Limb (tissue), 2 donors: ENCODE measurements at regions not wholly inside any gene's neighbourhood (a gene's known extent, or its start where the extent isn't known, plus 50 kb on each side); places are given as distances from the start of the nearest gene placed in this dataset.
A peak's percentile ranks its signal among the peaks of the same experiment; 100 is the strongest.

ENCODE experiments used
- DNase-seq, 2 donors: peaks; one replicate each; pipeline ENCODE4 v3.0.0-alpha.2; 2016; ENCODE audit errors: extremely low spot score in 2 of 2

DNA sequence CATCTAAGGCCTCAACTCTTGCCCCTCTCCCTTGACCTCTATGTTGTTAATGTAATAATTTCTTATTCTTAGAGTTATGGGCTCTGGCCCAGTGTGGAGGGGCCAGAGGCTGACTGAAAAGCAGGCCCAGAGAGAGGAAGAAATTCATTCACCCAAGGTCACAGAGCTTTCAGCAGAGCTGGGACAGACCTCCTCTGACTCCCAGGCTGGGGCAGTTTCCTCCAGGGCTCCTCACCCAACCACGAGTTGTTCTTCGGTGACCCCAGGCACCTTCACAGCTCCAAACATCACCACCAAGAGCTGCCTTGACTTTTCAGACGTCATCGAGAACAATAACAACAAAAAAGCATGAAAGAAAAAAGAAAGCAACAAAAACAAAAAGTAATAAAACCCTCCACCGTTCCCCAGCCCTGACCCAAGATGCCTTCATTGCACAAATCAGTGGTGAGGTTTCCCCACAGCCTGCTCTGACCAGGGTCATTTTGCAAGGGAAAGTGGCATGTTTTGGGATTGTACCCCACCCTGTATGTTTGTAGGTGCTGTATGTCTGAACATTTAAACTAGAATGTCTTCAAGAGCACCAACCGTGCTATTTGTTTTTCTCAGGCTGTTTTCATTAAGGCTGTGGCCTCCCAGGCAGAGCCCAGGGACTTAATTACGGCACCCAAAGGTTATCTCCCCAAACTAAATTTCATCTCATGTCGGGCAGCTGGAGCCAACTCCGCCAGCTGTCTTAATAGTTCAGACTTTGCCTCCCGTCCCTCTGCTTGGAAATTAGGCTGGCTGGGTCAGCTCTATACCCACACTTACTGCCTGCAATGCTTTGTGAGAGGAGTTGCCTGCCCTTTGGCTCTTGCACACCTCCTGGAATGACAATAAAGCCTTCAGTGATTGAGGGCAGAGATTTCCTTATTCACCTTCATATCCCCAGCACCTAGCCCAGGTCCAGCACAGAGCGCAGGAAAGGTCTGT lies 173.8 kb downstream of the RPLP1 start:
- no peak for DNase-seq

DNA sequence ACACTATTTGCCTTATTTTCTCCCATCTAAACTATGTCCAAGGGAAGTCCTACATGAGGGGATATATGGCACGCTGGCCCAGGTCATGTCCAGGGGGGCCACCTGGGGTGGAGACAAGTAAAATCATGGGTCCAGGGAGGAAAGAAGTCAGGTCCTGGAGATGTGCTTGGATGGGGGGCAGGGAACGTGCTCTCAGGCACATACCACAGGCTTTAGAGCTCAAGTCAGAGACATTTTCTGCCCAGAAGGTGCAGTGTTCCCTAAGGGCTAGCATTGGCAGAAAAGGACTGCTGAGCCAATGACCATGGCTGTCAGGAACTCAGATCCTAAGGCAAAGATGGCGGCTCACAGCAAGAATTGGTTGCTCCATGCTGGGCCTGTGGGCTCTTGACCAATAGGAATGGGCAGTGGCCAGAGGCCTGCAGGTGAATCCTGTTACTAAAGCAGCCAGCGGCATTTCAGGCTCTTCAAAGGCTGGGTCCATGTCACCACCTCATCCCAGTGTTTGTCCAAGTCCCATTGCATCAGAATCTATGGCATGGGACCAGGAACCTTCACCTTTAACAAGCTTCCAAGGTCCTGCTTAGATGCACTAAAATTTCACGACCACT lies 175.0 kb downstream of the RPLP1 start:
- no peak for DNase-seq

DNA sequence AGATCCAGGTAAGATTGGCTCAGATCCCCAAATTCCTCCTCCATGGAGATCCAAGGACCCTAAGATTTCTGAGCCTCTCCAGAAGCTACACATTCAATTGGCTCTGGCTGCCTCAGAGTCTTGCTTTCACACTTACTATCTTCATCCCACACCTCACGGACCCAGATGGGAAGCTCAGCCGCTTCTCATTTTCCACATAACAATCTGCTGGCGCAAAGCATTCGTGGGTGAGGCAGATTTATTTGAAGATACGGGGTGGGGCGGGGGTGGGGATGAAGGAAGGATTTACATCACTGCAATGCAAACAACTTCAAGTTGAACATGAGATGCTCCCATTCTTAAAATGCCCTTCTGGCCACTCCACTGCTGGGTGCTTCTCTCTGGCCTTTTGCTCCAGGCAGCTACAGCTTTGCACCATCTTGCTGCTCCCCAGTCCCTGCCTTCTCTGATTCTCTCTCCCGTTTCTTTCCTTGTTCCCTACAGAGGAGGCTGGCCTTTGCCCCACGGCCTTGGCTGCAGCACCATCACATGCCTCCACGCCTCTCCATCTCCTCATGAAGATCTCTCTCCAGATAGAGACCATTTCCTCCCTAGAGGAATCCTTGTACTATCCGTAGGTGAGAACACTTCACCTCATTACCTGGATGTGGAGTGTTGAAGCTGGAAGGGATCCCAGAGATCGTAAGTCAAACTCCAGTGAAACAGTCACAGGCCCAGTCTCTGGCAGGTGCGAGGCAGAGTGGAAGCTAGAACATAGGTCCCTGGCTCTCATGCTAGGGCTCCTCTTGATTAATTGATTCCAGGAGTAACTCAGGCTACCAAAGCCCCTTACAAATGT lies 175.9 kb downstream of the RPLP1 start:
- DNase-seq: no peak

DNA sequence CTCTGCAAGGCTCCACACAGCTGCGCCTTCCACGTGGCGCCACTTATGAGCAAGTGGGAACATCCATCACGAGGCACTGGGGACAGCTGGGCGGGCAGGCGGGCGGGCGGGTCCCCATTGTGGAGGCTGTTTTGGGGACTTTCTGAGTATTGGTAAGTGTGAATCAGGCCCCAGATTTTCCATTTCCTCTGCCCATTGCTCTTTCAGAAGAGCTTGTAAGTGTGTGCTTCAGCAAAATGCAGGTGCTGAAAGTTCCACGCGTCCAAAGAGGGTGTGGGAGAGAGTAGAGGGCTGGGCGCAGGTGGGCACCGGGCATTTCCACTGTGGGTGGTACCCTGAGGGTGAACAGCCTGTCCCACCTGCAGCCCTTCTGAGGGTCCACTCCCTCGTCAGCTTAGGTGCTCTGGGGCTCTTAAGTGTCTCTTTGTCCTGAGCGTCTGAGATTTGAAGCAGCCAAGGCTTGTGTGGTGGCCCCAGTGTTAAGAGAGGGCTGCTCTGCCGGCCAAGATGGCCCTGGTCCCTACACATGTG lies 177.1 kb downstream of the RPLP1 start:
- no peak for DNase-seq

DNA sequence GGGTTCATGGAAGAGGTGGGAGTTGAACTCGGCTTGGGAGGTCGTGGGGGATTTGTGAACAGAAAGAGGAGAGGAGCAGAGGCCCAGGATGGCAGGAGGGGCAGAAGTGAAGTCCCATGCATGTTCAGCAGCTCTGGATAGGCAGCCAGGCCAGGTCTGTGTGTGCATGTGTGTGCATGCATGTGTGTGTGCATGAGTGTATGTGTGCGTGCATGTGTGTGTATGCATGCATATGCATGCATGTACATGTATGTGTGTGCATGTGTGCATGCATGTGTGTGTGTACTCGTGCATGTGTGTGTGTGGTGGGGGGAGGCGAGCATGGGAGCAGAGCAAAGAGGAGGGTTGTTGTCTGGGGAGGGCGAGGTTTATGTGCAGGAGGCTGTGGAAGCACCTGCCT lies 178.4 kb downstream of the RPLP1 start:
- no peak for DNase-seq

DNA sequence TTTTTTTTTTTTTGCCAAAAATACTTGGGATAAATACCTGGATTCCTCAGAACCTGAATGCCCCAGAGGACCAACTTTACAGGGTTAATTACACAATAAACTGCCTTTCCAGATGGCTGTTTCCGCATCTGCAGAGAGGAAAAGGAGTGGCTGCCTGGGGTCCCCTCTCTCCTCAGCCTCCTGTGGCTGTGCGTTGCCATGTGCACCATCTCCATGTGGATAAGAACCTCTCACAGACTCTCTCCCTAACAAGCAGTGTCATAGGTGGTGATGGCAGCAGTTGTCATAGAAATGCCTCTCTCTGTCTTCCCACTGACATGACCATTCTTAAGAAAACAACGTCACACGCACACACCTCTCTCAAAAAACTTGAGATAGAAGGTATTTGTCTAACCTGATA lies 179.4 kb downstream of the RPLP1 start:
- no peak for DNase-seq

DNA sequence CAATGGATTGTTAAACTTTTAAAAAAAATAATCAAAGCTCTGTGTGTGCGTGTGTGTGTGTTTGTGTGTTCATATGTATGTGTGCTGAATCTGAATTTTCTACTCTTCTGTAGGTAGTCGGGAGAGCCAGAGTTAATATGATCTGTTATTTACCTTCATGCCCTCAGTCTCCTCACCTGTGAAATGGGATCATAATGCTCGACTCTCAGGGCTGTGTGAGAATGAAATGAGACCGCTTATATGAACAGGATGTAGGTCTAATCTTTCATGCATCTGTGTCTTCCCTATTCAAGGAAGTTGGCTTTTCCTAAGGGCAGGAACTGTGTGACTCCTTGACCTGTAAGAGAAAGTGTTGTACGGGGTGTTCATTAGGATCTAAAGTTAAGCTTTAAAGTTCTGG lies 182.2 kb downstream of the RPLP1 start:
- DNase-seq: no peak

DNA sequence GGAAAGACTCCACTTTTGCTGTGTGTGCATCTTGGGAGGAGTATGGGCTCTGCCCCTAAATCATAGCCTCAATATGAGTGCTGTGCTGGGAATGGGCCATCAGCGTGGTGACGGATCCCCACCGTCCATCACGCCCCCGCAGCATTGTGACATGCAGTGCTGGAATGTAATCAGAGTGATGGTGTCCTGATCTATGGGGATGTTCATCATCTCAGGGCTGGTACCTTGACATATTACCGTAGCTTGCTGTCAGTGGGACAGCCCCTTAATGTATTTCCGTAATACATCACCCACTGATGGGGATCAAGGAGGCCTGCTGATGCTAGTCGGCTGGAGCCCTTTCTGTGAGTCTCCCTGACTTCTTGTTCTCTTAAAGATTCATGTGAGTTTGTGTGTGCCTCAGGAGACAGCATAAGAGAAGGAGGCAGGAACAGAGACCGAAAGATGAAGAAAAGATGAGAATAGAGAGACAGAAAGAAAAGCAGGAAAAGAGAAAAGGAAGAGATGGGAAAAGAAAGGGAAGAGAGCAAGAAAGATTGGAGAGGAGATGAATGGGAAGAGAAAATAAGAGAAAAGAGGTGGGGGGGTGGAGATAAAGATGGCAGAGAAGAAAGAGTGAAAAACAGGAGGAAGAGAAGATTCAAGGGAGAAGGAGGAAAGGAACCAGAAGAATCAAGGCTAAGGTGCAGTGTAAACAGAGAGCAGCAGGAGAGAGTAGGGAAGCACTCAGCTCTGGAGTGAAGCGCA lies 183.7 kb downstream of the RPLP1 start:
- DNase-seq: peak in 1 of 2 donors; percentile 7

DNA sequence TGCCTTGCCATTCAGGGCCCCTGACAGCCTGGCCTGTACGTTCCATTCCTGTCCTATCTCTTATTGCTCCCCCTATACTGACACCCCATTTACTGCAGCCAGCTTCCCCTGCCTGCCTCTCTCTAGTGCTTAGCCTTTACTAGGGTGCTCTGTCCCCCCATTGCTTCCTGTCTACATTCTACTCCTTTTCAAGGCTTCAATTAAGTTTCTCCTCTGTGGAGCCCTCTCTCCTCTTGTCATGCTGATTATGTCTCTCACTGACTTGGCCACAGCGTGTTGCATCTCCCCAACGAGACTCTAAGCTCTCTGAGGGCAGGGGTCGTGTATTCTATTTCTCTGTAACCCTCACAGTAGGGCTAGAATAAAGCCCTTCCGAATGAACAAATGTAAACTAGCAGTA lies 185.2 kb downstream of the RPLP1 start:
- no peak for DNase-seq

DNA sequence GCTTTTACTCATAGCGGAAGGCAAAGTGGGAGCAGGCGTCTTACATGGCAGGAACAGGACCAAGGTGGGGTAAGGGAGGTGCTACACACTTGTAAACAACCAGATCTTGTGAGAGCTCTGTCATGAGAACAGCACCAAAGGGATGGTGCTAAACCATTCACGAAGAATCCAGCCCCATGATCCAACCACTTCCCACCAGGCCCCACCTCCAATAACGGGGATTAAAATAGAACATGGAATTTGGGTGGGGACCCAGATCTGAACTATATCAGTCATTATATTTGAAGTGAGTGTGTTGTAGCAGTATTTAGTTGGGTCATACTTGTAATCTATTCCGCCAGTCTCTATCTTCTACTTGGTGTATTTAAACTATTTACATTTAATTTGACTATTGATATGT lies 190.9 kb downstream of the RPLP1 start:
- no peak for DNase-seq

DNA sequence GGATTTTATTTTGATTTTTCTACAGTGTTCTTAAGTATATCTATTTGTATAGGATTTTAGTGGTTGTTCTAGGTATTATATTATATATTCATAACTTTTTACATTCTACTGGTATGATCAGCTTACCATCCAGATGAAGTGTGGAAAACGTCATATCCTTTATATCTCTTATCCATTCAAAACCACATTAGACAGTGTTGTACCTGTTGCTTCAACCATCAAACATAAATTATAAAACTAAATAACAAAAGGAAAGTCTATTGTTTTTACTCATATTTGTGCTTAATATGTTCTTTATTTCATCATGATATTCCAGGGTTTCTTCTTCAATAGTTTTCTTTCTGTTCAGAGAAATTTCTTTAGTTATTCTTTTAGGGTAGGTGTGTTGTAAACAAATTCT lies 191.4 kb downstream of the RPLP1 start:
- DNase-seq: no peak

DNA sequence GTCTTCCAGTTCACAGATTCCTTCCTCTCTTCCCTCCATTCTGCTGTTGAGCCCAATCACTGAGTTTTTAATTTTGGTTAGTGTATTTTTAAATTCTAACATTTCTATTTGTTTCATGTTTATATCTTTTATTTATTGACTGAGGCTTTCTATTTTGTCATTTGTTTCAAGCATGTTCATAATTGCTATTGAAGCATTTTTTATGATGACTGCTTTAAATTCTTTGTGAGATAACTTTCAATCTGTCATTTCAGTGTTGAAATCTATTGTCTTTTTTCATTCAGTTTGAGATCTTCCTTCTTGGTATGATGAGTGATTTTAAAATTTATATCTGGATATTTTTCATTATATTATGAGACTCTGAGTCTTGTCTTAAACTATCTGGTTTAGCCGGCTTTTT lies 192.3 kb downstream of the RPLP1 start:
- DNase-seq: no peak

DNA sequence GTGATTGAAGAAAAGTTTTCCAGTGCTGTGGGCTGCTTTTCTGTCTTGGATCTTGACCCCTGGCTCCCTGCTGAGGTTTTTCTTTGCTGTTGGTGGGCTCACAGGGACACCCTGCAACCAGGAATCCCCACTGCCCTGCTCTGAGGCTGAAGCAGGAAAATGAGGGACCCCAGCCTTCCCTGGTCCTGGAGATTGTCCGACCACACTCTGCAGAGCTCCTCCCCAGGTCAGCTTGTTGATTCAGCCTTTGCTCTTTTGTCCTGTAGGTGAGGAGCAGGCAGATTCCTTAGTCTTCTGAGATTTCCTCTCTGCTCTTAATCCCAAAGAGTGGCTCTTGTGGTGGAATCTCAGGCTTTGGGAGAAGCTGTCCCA lies 194.5 kb downstream of the RPLP1 start:
- DNase-seq: no peak

DNA sequence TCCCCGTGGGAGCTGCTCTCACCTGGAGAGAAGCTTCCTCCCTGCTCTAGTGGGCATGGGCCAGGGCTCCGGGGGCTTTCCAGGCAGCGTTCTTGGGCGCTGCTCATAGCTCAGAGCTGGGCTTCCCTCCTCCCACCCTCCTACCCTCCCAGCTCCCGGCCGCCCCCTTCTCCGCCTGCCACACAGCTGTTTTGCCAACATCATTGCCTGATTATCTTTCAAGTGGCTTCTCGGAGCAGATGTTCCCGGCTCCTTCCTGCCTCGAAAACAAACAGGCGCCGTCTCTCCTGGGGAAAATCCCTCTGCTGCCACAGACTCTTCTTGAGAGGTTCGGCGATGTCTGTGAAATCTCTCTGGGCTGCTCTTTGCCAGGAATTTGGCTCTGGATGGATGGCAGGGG lies 195.6 kb downstream of the RPLP1 start:
- DNase-seq: peak; percentile 36 to 59

DNA sequence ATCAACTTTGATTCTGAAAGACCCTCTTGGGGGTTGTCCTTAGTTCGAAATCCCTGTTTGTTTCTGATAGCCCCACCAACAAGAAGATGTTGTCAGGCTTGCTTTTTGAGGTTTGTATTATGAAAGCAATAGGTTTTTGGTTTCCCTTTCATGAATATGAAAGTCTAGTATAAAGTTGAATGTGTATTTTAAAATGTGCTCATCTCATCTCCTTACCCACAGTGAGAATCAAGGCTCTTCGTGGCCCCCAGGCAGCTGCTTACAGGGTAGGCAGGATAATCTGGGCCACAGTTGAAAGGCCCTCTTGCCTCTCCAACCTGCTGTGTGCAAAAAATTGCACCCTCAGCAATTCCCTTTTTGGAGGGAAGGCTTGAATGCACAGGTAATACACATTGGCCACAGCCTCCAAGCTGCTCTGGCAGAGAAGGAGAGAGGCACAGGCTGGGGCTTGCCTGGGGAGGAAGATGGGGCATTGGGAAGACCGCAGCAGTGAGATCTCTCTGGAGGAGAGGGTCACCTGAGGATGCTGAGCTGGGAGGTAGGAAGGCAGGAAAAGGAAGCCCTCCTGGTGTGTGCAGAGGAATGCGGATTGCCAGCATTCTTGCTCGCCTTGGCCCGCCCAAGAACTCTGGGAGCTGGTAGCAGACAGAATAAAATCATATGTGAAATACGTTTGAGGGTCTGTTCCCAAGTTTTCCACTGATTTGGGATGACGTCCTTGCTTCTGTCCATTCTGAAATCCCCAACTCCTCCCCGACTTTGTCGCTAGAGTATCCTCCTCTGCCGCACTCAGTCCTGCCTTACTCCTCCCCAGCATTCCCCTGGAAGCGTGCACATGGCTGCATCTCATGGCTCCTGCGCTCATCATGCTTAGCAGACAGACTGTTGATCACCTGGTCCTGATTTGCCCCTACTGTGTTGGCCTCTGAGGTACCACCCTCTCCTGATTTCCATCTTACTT lies 196.4 kb downstream of the RPLP1 start:
- peak in 1 of 2 donors; percentile 34 for DNase-seq

DNA sequence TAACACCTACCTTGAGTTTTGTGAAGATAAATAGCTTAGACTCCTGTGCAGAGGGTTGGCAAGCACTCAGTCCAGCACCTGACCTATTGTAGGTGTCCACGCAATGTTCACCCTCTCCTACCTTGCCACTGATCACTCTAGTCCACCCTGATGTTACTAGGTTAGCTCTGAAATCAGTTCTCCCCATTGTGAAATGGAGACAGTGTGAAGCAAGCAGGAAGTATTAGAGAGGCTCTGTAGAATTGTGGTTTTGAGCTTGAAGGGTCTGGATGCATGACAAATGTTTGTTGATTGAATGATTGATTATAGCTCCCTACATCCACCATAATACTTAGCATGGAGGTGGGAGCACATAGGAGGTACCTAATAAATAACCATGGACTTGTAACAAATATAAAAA lies 199.7 kb downstream of the RPLP1 start:
- peak in 1 of 2 donors; percentile 2 for DNase-seq

DNA sequence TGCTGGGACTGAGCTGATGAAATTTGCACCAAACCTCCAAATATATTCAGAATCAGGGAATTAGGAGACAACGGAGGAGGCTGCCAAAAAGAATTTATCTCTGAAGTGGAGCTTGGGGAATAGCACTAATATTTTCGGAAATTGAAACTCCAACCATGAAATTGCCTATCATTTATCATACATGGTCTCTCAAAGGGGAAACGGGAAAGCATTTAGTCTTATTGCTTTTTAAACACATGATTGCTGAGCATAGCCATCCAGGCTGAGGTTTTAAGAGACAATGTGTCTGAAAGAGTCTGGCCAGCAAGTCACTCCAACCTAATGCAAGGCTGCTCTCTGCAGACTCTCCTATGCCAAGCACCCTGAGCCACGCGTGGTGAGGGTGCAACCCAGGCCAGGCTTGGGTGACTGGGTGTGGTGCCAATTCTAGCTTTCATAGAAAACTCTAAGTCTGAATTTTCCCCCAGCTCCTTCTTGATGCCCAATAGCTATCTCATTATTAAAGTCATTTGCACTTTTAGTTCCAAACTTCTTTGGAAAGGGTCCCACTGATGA lies 200.2 kb downstream of the RPLP1 start:
- peak in 1 of 2 donors; percentile 20 for DNase-seq

DNA sequence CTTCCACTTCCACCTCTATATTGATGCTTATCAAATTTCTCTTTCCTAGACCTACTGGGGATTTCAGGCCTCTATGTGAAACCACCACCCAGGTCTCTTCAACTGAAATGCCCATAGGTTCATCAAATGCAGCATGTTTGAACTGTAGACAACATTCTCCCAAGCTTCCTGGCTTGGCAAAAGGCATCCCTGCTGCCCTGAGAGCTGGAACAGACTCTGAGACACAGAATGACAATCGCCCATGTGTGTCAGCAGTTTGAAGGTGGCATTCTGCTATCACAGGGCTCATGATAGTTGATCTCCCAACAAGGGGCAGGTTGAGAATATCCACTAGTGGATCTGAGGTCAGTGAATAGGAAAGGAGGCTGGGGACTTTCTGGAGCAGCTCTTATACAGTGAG lies 200.7 kb downstream of the RPLP1 start:
- peak in 1 of 2 donors; percentile 12 for DNase-seq

DNA sequence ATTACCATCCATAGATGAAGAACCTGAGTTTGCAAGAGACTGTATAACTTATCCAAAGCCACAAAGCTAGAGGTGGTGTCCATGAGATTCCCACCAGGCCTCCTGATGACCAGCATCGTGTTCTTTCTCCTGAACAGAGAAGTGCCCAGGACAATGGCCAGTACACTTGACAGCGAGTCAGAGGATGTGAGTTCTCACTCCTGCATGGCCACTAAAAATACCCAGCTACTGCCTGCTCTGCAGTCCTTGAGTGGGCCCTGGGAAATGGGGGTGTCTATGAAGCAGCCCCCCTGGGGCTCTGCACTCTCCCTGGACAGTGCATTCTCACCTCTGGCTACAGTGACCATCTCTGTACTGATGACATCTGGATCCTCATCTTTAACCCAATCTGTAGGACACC lies 201.2 kb downstream of the RPLP1 start:
- peak in 1 of 2 donors; percentile 9 for DNase-seq
